GM19452 (cell line): ENCODE measurements at regions not wholly inside any gene's neighbourhood (a gene's known extent, or its start where the extent isn't known, plus 50 kb on each side); places are given as distances from the start of the nearest gene placed in this dataset.

Experiments used
- ATAC-seq: cut with Tn5 transposase; IDR thresholded peaks from one replicate; pipeline ENCODE4 v1.9.1; 2021; ENCODE audit not compliant: unreplicated experiment

GRCh38 chr16:17606460-17606859 lies 135.7 kb upstream of the XYLT1 start:
- no peak for ATAC-seq

- ATAC-seq: no peak
Observed at GRCh38 chr16:17605784-17606183, 135.0 kb upstream of the XYLT1 start.

GRCh38 chr16:17603626-17604025 lies 132.9 kb upstream of the XYLT1 start:
- ATAC-seq: no peak

GRCh38 chr16:17602678-17603077 lies 131.9 kb upstream of the XYLT1 start:
- no peak for ATAC-seq

- ATAC-seq: no peak
Observed at GRCh38 chr16:17598968-17599367, 128.2 kb upstream of the XYLT1 start.

- ATAC-seq: no peak
Observed at GRCh38 chr16:17591655-17592405, 121.1 kb upstream of the XYLT1 start.

- no peak for ATAC-seq
Observed at GRCh38 chr16:17590711-17591654, 120.2 kb upstream of the XYLT1 start.

- ATAC-seq: no peak
Observed at GRCh38 chr16:17589898-17590297, 119.1 kb upstream of the XYLT1 start.

- no peak for ATAC-seq
Observed at GRCh38 chr16:17585449-17586074, 114.8 kb upstream of the XYLT1 start.

- ATAC-seq: no peak
Observed at GRCh38 chr16:17578981-17579874, 108.5 kb upstream of the XYLT1 start.

GRCh38 chr16:17574256-17574655 lies 103.5 kb upstream of the XYLT1 start:
- no peak for ATAC-seq

GRCh38 chr16:17572145-17572544 lies 101.4 kb upstream of the XYLT1 start:
- no peak for ATAC-seq

GRCh38 chr16:17571499-17572093 lies 100.8 kb upstream of the XYLT1 start:
- no peak for ATAC-seq

GRCh38 chr16:17568239-17568638 lies 97.5 kb upstream of the XYLT1 start:
- ATAC-seq: no peak

GRCh38 chr16:17567455-17567854 lies 96.7 kb upstream of the XYLT1 start:
- no peak for ATAC-seq

- ATAC-seq: no peak
Observed at GRCh38 chr16:17566656-17567450, 96.1 kb upstream of the XYLT1 start.

GRCh38 chr16:17566075-17566474 lies 95.3 kb upstream of the XYLT1 start:
- ATAC-seq: no peak

- ATAC-seq: no peak
Observed at GRCh38 chr16:17565605-17566004, 94.8 kb upstream of the XYLT1 start.

- no peak for ATAC-seq
Observed at GRCh38 chr16:17564856-17565255, 94.1 kb upstream of the XYLT1 start.
